Lung microvascular endothelial cell (primary cell): ENCODE measurements at regions not wholly inside any gene's neighbourhood (a gene's known extent, or its start where the extent isn't known, plus 50 kb on each side); places are given as distances from the start of the nearest gene placed in this dataset.
A peak's percentile ranks its signal among the peaks of the same experiment; 100 is the strongest.
"Not testable (repeated sequence)": the region's sequence is repeated elsewhere in the genome, so short reads cannot be mapped to it uniquely, and the experiment has no call there.

Experiments
- DNase-seq, 2 donors: peaks; one replicate each; pipeline versions ENCODE4 v3.0.0 to v3.0.0-alpha.2; 2010; ENCODE audit warnings: low read depth in 2 of 2

DNA sequence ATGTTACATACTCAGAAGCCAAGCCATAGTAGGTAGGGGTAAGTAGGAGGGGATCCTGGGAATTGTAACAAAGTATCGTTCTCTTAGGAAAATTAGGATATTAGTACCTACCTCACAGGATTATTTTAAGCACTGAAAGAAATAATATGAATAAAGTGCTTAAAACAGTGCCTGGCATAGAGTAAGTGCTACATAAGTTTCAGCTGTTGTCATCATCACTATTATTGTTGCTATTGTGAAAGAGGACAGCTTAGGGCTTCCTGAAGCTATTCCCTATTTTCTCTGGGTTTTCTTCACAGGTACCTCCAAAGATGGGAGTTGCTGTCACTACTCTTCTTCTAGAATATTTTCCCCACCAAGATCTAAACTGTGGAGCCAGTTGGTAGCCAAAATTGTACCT lies 443.7 kb upstream of the FGF16 start:
- no peak for DNase-seq

DNA sequence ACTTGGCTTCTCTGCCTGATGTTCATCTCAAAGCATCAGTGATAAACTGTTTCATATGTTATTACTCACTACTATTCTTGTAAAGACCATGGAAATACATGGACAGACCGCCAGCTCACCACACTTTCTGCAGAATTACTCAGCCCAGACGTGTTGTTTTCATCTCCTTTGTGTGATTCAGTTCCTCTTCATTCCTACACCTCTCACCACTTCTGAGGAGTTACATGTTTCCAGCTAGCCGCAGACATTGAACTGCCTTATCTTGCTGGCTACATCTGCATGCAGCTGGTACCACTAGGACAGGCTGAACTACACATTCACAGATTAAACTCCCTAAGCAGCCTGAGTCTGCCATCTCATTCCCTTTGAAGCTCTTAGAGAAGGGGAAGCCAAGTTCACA lies 443.2 kb upstream of the FGF16 start:
- DNase-seq = no peak

DNA sequence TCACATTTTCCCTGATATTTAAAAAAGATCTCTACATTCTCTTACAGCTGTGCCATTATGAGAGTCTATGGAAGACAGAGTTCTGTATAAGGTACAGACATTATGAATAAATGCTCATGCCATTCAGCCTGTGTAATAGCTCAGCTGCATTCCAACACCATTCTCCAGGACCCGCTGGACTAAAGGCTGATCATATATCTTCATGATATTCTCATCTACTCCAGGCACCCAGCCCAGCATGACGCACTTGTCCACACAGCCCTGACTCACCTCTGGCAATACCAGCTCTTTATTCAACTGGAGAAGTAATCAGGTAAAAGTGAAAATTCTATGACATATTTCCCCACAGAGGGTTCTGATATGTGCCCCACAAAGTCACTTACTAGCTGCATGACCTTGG lies 437.5 kb upstream of the FGF16 start:
- DNase-seq = no peak

DNA sequence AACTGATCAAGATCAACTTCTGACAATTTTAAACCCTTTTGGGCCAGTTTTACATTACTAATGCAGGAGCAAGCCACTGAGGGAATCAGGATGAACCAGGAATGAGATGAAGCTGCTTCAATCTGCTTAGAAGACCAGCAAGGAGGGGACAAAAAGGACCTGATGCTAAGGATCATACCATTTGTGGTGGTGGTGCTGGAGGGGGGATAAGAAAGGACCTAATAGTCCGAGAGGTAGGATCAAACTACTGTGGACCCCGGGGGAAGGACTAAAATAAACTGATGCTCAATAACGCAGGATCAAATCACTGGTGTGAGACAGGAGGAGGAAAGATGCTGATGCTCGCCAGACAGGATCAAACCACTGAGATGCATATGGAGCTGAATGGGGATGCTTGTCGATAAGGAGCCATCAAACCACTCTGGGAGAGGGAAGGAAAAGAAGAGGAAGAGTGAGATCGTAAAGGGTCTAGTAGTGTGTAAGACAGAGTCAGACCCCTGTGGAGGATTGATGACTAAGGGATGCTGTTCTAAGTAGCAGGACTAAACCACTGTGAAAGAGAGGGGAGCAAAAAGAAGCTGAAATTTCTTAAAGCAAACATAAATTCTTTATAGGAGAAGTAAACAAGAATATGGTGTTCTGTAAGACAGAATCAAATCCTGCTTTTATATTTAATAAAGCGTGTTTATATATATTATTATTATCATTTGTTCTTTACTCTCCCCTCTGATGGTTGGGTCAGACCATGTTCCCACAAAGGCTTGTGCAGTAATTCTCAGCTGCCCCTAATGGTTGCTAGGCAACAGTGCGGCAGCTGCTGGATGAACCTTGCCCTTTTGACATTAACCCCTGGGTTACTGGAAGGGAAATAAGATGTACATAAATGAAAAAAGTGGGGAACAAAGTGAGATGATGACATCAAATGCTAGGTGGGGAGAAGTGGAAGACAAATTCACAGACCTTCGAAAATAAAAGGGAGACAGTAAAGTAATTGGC lies 432.5 kb upstream of the FGF16 start:
- DNase-seq = no peak

DNA sequence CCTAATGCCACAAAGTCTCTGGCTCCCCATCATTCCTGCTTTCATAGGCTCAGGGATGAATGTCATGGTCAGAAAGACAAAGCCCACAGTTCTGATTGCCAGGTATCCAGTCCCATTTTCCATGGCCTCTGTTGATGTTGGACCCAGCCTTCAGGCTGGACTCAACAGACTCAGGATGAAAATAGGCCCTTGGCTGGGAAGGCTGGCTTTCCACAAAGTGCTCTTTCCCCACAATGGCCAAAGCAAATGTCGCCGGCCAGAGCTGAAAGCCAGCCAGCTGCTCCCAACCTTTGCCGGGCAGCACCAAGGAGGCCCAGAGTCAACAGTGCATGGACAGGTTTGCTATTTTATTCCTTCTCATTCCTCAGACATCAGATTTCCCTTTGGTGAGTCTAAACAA lies 430.1 kb upstream of the FGF16 start:
- DNase-seq = no peak

DNA sequence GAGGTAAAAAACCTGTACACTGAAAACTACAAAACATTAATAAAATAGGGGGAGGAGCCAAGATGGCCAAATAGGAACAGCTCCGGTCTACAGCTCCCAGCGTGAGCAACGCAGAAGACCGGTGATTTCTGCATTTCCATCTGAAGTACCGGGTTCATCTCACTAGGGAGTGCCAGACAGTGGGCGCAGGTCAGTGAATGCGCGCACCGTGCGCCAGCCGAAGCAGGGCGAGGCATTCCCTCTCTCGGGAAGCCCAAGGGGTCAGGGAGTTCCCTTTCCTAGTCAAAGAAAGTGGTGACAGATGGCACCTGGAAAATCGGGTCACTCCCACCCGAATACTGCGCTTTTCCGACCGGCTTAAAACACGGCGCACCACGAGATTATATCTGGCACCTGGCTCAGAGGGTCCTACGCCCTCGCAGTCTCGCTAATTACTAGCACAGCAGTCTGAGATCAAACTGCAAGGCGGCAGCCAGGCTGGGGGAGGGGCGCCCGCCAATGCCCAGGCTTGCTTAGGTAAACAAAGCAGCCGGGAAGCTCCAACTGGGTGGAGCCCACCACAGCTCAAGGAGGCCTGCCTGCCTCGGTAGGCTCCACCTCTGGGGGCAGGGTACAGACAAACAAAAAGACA lies 400.9 kb upstream of the FGF16 start:
- peak in 1 of 2 donors; percentile 12 for DNase-seq

DNA sequence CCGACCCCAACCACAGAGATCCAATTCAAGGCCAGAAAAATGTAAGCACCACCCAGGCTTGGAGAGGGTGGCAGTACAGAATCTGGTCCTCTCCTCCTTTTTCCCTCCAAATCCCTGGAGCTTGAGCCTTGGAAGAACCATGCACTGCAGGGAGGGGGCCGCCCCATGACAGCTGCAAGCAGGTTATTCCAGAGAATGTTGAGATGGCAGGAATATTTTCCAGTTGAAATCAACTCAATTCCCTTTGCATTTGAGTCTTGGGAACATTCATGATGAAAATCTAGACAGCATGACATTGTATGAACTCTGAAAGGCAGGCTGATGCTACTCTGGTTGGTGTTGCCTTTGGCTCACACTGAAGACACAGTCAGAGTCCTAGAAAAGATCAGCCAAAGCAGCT lies 386.6 kb upstream of the FGF16 start:
- DNase-seq = no peak

DNA sequence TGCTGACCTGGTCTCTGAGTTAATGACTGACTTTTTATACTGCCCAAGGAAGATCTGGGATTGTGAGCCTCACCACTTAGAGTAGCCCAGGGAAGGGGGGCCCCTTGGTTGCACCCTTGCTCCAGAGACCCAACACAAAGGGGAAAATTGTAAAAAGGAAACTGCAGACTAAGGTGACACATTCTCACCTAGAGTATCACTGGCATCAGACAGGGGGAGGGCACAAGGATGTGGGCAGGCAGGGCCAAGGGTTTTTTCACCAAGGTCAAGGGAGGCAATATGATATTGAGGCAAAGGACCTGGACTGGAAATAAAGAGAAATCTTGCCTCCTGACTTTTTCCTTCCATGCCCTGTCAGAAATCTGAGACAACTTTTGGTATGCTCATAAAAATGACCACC lies 386.2 kb upstream of the FGF16 start:
- no peak for DNase-seq

DNA sequence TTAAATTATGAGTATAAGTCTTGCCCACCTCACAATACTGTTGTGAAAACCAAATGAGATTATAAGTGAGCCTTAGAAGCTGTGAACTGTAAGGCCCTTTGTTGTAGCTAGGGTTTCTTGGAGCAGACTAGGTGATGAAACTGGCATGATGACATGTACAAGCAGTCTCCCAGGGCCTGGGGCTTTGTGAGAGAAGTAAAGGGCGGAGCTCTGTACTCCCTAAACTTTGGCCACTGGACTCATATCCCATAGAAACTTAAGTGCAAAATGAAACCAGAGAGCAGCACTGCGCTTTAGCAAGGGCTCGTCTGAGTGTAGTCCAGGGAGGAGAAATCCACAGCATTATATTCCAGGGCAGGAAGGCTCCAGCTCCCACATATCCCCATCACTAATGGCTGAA lies 385.6 kb upstream of the FGF16 start:
- no peak for DNase-seq

DNA sequence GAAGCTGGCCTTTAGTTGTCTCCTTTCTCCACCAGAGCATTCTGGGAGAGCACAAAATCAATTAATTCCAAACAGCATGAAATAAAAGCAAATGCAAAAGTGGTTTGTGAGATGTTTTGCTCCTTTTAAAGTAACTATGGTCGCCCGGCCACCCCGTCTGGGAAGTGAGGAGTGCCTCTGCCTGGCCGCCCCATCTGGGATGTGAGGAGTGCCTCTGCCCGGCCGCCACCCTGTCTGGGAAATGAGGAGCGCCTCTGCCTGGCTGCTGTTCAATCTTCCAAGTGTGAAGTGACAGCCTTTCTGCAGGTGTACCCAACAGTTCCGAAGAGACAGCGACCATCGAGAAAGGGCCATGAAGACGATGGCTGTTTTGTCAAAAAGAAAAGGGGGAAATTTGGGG lies 381.3 kb upstream of the FGF16 start:
- DNase-seq = no peak

DNA sequence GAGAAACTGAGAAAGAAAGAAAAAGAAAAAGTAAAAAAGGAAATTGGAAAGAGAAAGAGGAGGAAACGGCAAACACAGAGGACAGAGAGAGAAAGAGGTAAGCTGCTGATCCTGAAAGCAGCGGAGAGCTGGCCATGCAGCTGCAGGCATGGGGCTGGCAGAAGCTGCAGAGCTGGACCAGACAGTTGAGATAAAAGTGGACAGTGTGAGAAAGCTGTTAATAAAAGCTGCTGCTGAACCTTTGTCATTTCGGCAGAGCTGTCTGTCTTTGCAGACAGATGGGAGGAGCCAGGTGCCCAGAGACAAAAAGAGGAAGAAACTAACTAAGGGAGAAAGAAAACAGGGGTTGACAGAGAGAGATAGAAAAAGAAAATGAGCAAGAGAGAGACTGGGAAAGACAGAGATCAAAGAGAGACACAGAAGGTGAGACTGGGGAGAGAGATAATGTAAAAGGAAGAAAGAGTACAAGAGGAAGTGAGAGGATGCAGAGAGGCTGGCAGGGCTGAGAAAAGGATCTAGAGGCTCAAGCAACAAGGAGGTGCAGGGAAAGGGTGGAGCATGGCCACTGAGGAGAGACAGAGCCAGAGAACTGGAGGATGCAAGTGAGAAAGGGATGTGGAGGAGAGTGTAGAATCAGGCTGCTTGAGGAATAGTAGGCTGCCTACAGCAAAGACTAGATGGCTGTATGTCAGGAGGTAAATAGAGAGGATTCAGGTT lies 376.8 kb upstream of the FGF16 start:
- no peak for DNase-seq

DNA sequence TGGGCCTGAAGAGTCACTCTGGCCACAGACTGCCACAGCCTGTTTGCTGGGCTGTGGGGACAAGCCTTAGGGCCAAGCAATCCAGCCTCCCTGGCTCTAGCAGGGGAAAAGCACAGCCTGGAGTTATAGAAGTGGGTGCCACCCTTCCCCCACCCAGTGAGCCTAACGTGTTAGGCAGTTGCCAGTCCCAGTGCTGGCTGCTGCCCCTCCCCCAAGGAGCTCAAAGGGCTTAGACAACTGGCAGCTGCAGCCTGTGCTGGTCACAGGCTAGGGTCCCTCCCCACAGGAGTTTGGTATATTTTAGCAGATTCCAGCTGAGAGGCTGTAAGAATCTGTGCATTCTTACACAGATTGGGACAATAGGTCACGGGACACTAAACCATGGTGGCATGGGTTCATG lies 370.3 kb upstream of the FGF16 start:
- no peak for DNase-seq

DNA sequence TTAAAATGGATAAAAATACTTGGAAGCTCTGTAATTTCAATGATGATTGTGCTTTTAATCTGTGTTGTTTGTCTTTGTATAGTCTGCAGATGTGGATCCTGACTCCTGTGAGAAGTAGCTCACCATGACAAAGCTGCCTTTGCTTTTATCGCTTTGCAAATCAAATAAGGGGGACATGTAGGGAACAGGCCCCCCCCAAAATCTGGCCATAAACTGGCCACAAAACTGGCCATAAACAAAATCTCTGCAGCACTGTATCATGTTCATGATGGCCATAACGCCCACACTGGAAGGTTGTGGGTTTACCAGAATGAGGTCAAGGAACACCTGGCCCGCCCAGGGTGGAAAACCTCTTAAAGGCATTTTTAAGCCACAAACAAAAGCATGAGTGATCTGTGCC lies 366.0 kb upstream of the FGF16 start:
- DNase-seq = not testable (repeated sequence)

DNA sequence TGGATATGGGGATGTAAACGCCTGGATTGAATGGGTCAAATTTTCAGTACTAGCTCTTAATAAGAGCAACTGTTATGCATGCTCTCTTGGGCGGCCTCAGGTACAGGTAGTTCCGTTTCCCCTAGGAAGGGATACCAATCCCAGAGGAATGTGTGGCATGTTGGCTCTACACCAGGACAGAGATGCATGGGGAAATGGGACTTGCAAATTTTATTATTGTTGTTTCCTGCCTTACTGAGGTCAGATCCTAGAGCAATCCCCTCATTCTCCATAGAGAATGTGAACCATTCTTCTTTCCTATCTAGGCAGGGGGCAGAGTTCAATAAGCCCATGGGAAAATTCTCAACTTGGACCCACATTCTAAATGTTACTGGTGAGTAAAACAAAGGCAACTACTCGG lies 361.8 kb upstream of the FGF16 start:
- DNase-seq = peak; percentile 1 to 93

DNA sequence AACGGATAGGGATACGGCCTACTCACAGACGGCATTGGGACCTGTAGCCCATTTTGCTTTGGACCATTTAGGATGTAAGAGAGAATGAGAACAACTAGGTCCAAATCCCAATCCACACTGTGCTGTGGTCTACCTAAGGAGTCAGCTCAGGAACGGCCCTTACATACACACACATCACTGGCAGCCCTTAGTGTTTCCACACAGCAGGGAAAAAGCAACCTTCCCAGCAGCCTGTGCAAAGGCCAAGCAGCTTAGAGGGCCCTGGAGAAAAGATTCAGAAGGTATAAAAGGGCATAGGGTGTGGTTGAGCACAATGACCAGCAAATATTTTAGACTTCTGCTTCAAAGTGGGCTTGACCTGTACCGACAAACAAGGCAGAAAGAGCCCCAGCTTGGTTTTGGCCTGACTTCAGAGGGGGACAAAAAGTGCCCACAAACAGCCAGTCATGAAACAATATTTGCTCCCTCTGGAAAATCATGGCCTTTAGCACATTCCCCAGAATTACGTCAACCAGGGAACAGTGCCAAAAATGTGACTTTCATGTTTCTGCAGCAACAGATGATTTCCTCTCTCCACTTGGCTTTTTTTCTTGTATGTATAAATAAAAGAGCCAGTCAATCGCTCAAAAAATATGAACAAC lies 359.5 kb upstream of the FGF16 start:
- peak; percentile 82 to 96 for DNase-seq

DNA sequence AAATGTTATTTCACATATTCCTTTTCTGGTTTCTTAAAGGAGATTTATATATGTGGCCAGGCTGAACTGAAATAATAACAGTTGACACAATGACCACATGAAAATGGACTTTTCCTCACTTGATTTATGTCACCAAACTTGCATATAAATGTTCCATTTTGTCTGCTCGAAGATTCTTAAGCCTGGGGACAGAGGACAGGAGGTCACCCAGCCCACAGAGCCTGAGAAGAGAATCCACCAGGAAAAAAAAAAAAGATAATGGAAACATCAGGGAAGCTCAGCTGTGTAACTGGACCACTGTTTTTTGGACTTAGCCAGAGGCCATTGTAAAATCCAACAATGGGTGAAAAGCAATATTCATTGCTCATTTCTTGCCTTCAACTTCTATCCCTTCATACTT lies 359.0 kb upstream of the FGF16 start:
- DNase-seq = no peak

DNA sequence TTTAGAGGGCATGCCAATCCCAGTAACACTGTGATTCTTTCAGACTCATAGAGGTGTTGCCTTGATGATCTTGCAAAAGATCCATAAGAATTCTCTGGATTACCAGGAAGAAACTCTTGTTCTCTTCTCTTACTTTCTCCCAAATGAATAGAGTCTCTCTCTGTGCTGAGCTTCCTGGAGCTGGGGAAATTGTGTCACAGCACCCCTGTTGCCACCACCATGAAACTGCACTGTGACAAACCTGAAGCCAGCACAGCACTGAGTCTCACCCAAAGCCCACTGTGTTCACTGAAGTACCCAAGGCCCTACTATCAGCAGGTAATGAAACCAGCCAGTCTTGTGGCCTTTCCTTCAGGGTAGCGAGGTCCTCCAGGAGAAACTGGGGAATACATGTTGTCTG lies 332.7 kb upstream of the FGF16 start:
- DNase-seq = peak in 1 of 2 donors; percentile 6

DNA sequence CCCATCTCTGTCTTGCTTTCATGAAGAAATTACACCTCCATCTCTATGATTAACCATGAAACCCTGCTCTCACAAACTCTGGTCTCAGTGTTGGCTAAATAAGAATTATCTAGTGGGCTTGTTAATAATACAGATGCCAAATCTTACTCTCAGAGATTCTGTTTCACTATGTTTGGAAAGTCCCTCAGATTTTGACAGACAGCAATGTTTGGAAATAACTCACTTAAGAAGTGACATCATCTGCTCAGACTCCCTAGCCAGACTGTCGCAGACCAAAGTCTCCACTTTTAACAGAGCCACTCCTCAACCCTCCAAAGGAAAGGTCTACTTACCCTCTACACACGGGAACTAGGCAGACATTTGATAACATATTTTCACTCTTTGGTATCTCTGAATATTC lies 328.5 kb upstream of the FGF16 start:
- DNase-seq = no peak

DNA sequence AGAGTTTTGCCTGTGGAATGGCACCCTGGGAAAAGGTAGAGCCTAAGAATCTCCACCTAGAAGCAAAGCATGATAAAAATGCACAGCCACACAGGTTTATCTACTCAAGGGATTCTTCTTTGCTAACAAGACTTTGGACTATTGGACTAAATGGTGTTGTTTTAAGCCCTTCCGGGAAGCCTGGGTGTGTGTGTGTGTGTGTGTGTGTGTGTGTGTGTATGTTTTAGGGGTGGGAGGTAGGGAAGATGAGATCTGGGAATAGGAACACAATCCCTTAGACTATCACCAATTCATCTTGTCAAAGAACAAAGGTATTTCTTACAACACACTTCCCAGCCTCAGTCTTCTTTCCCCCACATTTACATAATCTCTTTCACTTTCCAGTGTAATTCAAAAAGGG lies 327.5 kb upstream of the FGF16 start:
- DNase-seq = no peak

DNA sequence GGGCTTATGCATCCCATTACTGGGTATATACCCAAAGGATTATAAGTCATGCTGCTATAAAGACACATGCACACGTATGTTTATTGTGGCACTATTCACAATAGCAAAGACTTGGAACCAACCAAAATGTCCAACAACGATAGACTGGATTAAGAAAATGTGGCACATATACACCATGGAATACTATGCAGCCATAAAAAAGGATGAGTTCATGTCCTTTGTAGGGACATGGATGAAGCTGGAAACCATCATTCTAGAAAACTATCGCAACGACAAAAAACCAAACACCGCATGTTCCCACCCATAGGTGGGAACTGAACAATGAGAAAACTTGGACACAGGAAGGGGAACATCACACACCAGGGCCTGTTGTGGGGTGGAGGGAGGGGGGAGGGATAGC lies 323.3 kb upstream of the FGF16 start:
- DNase-seq = not testable (repeated sequence)

DNA sequence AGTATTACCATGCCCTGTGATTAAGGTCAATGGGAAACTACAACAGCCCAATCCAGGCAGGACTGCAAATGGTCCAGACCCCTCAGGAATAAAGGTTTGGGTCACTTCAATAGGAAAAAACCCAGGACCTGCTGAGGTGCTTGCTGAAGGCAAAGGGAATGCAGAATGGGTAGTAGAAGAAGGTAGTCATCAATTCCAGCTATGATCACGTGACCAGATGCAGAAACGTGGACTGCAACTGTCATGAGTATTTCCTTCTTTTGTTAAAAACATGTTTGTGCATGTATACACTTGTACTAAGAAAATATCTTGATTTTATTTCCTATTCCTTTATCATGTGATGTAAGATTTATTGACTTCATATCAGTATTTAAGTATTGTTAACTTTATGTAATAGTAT lies 319.6 kb upstream of the FGF16 start:
- not testable (repeated sequence) for DNase-seq

DNA sequence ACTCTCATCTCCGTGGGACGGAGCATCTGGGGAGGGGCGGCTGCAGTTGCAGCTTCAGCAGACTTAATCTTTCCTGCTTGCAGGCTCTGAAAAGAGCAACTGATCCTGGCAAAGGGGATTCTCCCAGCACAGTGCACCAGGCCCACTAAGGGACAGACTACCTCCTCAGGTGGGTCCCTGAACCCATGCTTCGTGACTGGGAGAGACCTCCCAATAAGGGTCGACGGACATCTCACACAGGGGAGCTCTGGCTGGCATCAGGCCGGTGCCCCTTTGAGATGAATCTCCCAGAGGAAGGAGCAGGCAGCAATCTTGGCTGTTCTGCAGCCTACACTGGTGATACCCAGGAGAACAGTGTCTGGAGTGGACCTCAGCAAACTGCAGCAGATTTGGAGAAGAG lies 303.3 kb upstream of the FGF16 start:
- no peak for DNase-seq
